B cell (primary cell): ENCODE measurements at regions not wholly inside any gene's neighbourhood (a gene's known extent, or its start where the extent isn't known, plus 50 kb on each side); places are given as distances from the start of the nearest gene placed in this dataset.

Experiments used
- ATAC-seq: fragments of 200-7000 bp; cut with Tn5 transposase; one replicate; pipeline ENCODE4 v1.10.0; 2021; ENCODE audit warnings: low read depth, mild to moderate bottlenecking, moderate number of reproducible peaks, moderate library complexity
- CTCF ChIA-PET: fragments of 350-600 bp; sonication (Branson Sonifier 250); formaldehyde crosslinking; loops from one replicate; lab custom pipeline; 2021; ENCODE audit warnings: antibody characterized with exemption, inconsistent platforms; lab: Charles Lee
- POLR2A ChIA-PET: fragments of 350-600 bp; sonication (Branson Sonifier 250); formaldehyde crosslinking; loops from one replicate; lab custom pipeline; 2021; ENCODE audit warnings: antibody characterized with exemption; lab: Charles Lee
- DNase-seq: peaks from one replicate; pipeline ENCODE4 v3.0.0; 2013
- H2AFZ ChIP-seq: 2 replicates; pipeline ENCODE4 v1.6.1; 2012; ENCODE audit warnings: mild to moderate bottlenecking, low read depth, low read length; ENCODE audit not compliant: insufficient read depth, poor library complexity, severe bottlenecking
- H3K27ac ChIP-seq, 2 donors: 1 replicate in 1 of 2; 2 replicates in 1 of 2; pipeline ENCODE4 v1.5.1; 2012 to 2013; ENCODE audit warnings: low read length in 2 of 2, mild to moderate bottlenecking in 2 of 2, moderate library complexity in 1 of 2
- H3K27me3 ChIP-seq, 4 experiments: fragments of 200-600 bp in 1 of 4; sonication (generic) in 1 of 4; replicated peaks in 1 of 4; 1 replicate in 2 of 4; 2 replicates in 2 of 4; pipeline versions ENCODE4 v1.6.1 to v1.7.0; 2013 to 2016; ENCODE audit warnings: low read length in 3 of 4, mild to moderate bottlenecking in 2 of 4, mixed read lengths in 1 of 4, moderate library complexity in 1 of 4; ENCODE audit not compliant: insufficient read depth in 4 of 4, control insufficient read depth in 3 of 4; ENCODE audit errors: control extremely low read depth in 1 of 4
- H3K36me3 ChIP-seq, 2 experiments: replicated peaks in 1 of 2; 1 replicate in 1 of 2; 2 replicates in 1 of 2; pipeline versions ENCODE4 v1.6.1 to v1.7.1; 2013; ENCODE audit warnings: low read length in 1 of 2; ENCODE audit not compliant: insufficient read depth in 2 of 2, control insufficient read depth in 1 of 2; ENCODE audit errors: control extremely low read depth in 1 of 2, extremely low read depth in 1 of 2
- H3K4me1 ChIP-seq, 2 donors: fragments of 200-600 bp in 1 of 2; sonication (generic) in 1 of 2; 1 replicate in 1 of 2; 2 replicates in 1 of 2; pipeline versions ENCODE4 v1.5.1 to v1.6.1; 2013 to 2017; ENCODE audit warnings: low read length in 2 of 2; ENCODE audit not compliant: control insufficient read depth in 2 of 2, insufficient read depth in 2 of 2
- H3K4me2 ChIP-seq: replicated peaks from 2 replicates; pipeline ENCODE3; 2012; ENCODE audit warnings: mild to moderate bottlenecking, low read depth, low read length; ENCODE audit not compliant: poor library complexity, severe bottlenecking
- H3K4me3 ChIP-seq, 5 experiments: fragments of 200-600 bp in 1 of 5; sonication (generic) in 1 of 5; 1 replicate in 3 of 5; 2 replicates in 2 of 5; pipeline versions ENCODE4 v1.5.1 to v1.7.0; 2011 to 2016; ENCODE audit warnings: low read length in 4 of 5, mild to moderate bottlenecking in 4 of 5, low read depth in 2 of 5, control low read depth in 1 of 5, moderate library complexity in 1 of 5; ENCODE audit not compliant: insufficient read depth in 1 of 5; ENCODE audit errors: control extremely low read depth in 1 of 5, extremely low read depth in 1 of 5
- H3K79me2 ChIP-seq: fragments of 200-600 bp; sonication (generic); one replicate; pipeline ENCODE4 v1.6.0; 2016; ENCODE audit warnings: low read length; ENCODE audit not compliant: control insufficient read depth, insufficient read depth
- H3K9ac ChIP-seq: fragments of 200-600 bp; sonication (generic); 2 replicates; pipeline ENCODE4 v1.6.1; 2017; ENCODE audit warnings: mild to moderate bottlenecking, low read length, moderate library complexity
- H3K9me3 ChIP-seq, 3 donors: one replicate each; pipeline versions ENCODE4 v1.6.1 to v1.7.1; 2013; ENCODE audit warnings: low read length in 2 of 3; ENCODE audit not compliant: control insufficient read depth in 2 of 3, insufficient read depth in 1 of 3; ENCODE audit errors: control extremely low read depth in 1 of 3
- H4K20me1 ChIP-seq: 2 replicates; pipeline ENCODE4 v1.6.0; 2012; ENCODE audit warnings: mild to moderate bottlenecking, low read length; ENCODE audit not compliant: insufficient read depth, control insufficient read depth, poor library complexity, severe bottlenecking
- H3K27ac Mint-ChIP-seq: one replicate; pipeline ENCODE4 v1.8.0; 2021; ENCODE audit warnings: mixed read lengths
- H3K27me3 Mint-ChIP-seq: one replicate; pipeline ENCODE4 v1.8.0; 2021; ENCODE audit warnings: mixed read lengths
- H3K4me1 Mint-ChIP-seq: one replicate; pipeline ENCODE4 v1.8.0; 2021; ENCODE audit warnings: mixed read lengths
- H3K4me3 Mint-ChIP-seq: one replicate; pipeline ENCODE4 v1.8.0; 2021; ENCODE audit warnings: mixed read lengths
- H3K9me3 Mint-ChIP-seq: one replicate; pipeline ENCODE4 v1.8.0; 2022; ENCODE audit warnings: mixed read lengths; ENCODE audit not compliant: insufficient read depth
- CTCF ChIP-seq: fragments of 200-600 bp; IDR thresholded peaks from one replicate; pipeline ENCODE4 v1.8.0; 2022; ENCODE audit warnings: antibody characterized with exemption, mild to moderate bottlenecking
- EZH2 ChIP-seq: IDR thresholded peaks from 2 replicates; pipeline ENCODE4 v1.6.1; 2012; ENCODE audit warnings: borderline replicate concordance, low read depth, mild to moderate bottlenecking, moderate library complexity, low read length; ENCODE audit not compliant: insufficient read depth, poor library complexity, severe bottlenecking
- WGBS: methylation state at CpG from one replicate; pipeline ENCODE4 v1.1.5; 2013; ENCODE audit warnings: missing lambda C conversion rate; ENCODE audit not compliant: insufficient coverage; 5-methylcytosine and 5-hydroxymethylcytosine counted together
- intact Hi-C: fragments of 100-400 bp; cut with micrococcal nuclease; formaldehyde crosslinking; loops from one replicate; pipeline ENCODE4 v1.10.0; 2022

DNA sequence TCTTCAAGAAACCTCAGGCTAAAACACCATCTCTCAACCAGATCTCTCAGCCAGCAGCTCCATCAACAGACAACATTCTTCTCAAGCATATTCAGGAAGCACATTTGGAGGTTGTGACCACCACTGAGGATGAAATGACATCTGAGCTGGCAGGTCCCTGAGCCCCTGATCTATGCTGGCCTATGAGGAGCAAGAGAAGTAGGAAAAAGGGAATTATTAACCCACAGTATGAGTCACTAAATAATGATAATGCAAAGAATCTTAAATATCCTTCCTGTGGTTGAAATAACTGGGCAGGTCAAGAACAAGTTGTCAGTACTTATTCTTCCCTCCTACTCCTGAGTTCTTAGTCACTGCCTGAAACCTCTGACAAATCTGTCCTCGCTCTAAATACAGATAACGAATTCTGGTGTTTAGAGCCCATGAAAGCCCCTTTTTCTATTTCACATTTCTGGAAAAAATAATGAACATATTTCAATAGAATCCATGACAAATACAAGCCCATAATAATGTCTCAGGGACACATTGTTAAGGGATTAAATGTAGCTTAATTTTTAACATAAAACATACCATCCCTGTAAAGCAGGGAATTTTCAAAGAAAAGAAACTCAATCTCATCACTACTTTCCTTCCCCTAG lies 225.8 kb upstream of the IRS2 start:
- ChIA-PET CTCF (no interaction called here), POLR2A (no interaction called here)
- Histone ChIP-seq H3K27me3 (no peaks in the 10 kb centered on the region), H3K36me3 (no peaks in the 10 kb centered on the region), H2AFZ (no peak overlapping the region), H3K4me3 (no peak overlapping the region), H3K79me2 (no peaks in the 10 kb centered on the region), H3K4me2 (no peak overlapping the region), H3K9ac (no peak overlapping the region), H3K27ac (no peak overlapping the region), H4K20me1 (no peaks in the 10 kb centered on the region), H3K9me3 (no peaks in the 10 kb centered on the region), H3K4me1 (no peaks in the 10 kb centered on the region)
- DNase-seq = no peak
- TF ChIP-seq EZH2 (no peak), CTCF (no peak)
- no peak for ATAC-seq
- H3K9me3 Mint-ChIP-seq = no peaks in the 10 kb centered on the region
- H3K27me3 Mint-ChIP-seq = no peaks in the 10 kb centered on the region
- no peaks in the 10 kb centered on the region for H3K4me1 Mint-ChIP-seq
- intact Hi-C loops = no loop called here
- H3K4me3 Mint-ChIP-seq = no peak overlapping the region
- WGBS = 80% methylated on average over 2 of the region's 2 CpGs
- no peak overlapping the region for H3K27ac Mint-ChIP-seq

- intact Hi-C loops = no loop called here
- no peaks in the 10 kb centered on the region for H4K20me1 ChIP-seq
- H3K36me3 ChIP-seq = no peaks in the 10 kb centered on the region
- DNase-seq = no peak
- H2AFZ ChIP-seq = no peak overlapping the region
- no peaks in the 10 kb centered on the region for H3K79me2 ChIP-seq
- no peak overlapping the region for H3K4me3 Mint-ChIP-seq
- no peak overlapping the region for H3K27ac Mint-ChIP-seq
- H3K27me3 Mint-ChIP-seq = no peaks in the 10 kb centered on the region
- ChIA-PET CTCF (no interaction called here), POLR2A (no interaction called here)
- H3K27ac ChIP-seq = no peak overlapping the region
- H3K9me3 ChIP-seq = no peaks in the 10 kb centered on the region
- no peak for TF ChIP-seq EZH2
- TF ChIP-seq CTCF = no peak
- no peak overlapping the region for H3K9ac ChIP-seq
- H3K4me1 Mint-ChIP-seq = no peaks in the 10 kb centered on the region
- no peak overlapping the region for H3K4me2 ChIP-seq
- 90% methylated on average over 2 of the region's 5 CpGs for WGBS
- H3K9me3 Mint-ChIP-seq = no peaks in the 10 kb centered on the region
- no peak for ATAC-seq
- H3K4me1 ChIP-seq = no peaks in the 10 kb centered on the region
- H3K27me3 ChIP-seq = no peaks in the 10 kb centered on the region
- no peak overlapping the region for H3K4me3 ChIP-seq
These were observed 224.2 kb upstream of the IRS2 start for GRCh38 chr13:110010404-110011138.
